ACHN (cell line): ENCODE measurements at regions not wholly inside any gene's neighbourhood (a gene's known extent, or its start where the extent isn't known, plus 50 kb on each side); places are given as distances from the start of the nearest gene placed in this dataset.

Experiments
- DNase-seq: peaks from one replicate; pipeline ENCODE4 v3.0.0-alpha.2; 2015
- in situ Hi-C: cut with HindIII; loops from 2 replicates; pipeline ENCODE4 v1.10.0; 2017; ENCODE audit warnings: low sequenced_read_pairs, low pct_ligation_motif_present, low pct_unique_long_range_greater_than_20kb

- no peak for DNase-seq
- in situ Hi-C loops: no loop called here
Measured at GRCh38 chr7:10824154-10824553, 149.5 kb upstream of the PHF14 start.

- no peak for DNase-seq
- in situ Hi-C loops: no loop called here
Measured at GRCh38 chr7:10838228-10838627, 135.4 kb upstream of the PHF14 start.

- in situ Hi-C loops: no loop called here
Measured at GRCh38 chr7:10845225-10845624, 128.4 kb upstream of the PHF14 start.

GRCh38 chr7:10855583-10855982 lies 118.1 kb upstream of the PHF14 start:
- in situ Hi-C loops: no loop called here
- DNase-seq: no peak

More at GRCh38 chr7:10845225-10845624, 128.4 kb upstream of the PHF14 start:
- DNase-seq: no peak

- in situ Hi-C loops: no loop called here
- peak; percentile 8 for DNase-seq
Measured at GRCh38 chr7:10860516-10860915, 113.2 kb upstream of the PHF14 start.

GRCh38 chr7:10863476-10863875 lies 110.2 kb upstream of the PHF14 start:
- in situ Hi-C loops: no loop called here
- DNase-seq: no peak

- in situ Hi-C loops: no loop called here
- DNase-seq: no peak
Measured at GRCh38 chr7:10874666-10875065, 99.0 kb upstream of the PHF14 start.

- in situ Hi-C loops: no loop called here
- DNase-seq: no peak
Measured at GRCh38 chr7:10875080-10875479, 98.6 kb upstream of the PHF14 start.

- in situ Hi-C loops: no loop called here
- no peak for DNase-seq
Measured at GRCh38 chr7:10888861-10889260, 84.8 kb upstream of the PHF14 start.

- DNase-seq: peak; percentile 69
- in situ Hi-C loops: no loop called here
Measured at GRCh38 chr7:10889266-10889898, 84.3 kb upstream of the PHF14 start.

GRCh38 chr7:10908600-10908999 lies 65.1 kb upstream of the PHF14 start:
- DNase-seq: no peak
- in situ Hi-C loops: no loop called here

- no peak for DNase-seq
- in situ Hi-C loops: no loop called here
Measured at GRCh38 chr7:10910447-10910846, 63.2 kb upstream of the PHF14 start.

- in situ Hi-C loops: no loop called here
- no peak for DNase-seq
Measured at GRCh38 chr7:10912077-10912476, 61.6 kb upstream of the PHF14 start.

GRCh38 chr7:10913457-10913856 lies 60.2 kb upstream of the PHF14 start:
- in situ Hi-C loops: no loop called here

GRCh38 chr7:10918093-10918590 lies 55.5 kb upstream of the PHF14 start:
- in situ Hi-C loops: no loop called here

More at GRCh38 chr7:10913457-10913856, 60.2 kb upstream of the PHF14 start:
- no peak for DNase-seq

GRCh38 chr7:10919923-10920322 lies 53.7 kb upstream of the PHF14 start:
- in situ Hi-C loops: no loop called here
- no peak for DNase-seq

More at GRCh38 chr7:10918093-10918590, 55.5 kb upstream of the PHF14 start:
- DNase-seq: no peak
